ENCODE measurements at regions not wholly inside any gene's neighbourhood (a gene's known extent, or its start where the extent isn't known, plus 50 kb on each side); places are given as distances from the start of the nearest gene placed in this dataset.

DNA sequence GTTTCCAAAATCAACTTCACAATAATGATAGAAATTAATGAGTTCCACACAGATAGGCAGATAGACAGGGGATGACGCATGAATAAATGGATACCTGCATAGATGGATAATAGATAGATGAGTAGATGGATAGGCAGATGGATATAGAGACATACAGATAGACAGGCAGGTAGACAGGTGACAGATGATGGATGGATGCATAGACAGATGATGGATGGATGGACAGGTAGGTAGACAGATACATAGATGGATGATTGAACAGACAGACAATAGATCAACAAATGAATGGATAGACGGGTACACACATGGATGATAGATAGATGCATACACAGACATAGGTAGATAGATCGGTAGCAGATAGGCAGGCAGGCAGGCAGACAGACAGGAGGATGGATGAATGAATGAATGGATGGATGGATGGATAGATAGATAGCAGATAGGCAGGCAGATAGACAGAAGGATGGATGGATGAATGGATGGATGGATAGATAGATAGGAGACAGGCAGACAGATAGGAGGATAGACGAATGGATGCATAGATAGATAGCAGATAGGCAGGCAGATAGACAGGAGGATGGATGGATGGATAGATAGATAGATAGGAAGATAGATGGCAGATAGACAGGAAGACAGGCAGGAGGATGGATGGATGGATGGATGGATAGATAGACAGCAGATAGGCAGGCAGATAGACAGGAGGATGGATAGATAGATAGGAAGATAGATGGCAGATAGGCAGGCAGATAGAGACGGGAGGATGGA is 142.5 kb downstream of the RBFOX3 start (continued):
- TF ChIP-seq, protein P1, sequence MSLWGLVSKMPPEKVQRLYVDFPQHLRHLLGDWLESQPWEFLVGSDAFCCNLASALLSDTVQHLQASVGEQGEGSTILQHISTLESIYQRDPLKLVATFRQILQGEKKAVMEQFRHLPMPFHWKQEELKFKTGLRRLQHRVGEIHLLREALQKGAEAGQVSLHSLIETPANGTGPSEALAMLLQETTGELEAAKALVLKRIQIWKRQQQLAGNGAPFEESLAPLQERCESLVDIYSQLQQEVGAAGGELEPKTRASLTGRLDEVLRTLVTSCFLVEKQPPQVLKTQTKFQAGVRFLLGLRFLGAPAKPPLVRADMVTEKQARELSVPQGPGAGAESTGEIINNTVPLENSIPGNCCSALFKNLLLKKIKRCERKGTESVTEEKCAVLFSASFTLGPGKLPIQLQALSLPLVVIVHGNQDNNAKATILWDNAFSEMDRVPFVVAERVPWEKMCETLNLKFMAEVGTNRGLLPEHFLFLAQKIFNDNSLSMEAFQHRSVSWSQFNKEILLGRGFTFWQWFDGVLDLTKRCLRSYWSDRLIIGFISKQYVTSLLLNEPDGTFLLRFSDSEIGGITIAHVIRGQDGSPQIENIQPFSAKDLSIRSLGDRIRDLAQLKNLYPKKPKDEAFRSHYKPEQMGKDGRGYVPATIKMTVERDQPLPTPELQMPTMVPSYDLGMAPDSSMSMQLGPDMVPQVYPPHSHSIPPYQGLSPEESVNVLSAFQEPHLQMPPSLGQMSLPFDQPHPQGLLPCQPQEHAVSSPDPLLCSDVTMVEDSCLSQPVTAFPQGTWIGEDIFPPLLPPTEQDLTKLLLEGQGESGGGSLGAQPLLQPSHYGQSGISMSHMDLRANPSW (CRISPR knock-in tag; conservative IDR thresholded peaks at IDR 0.05; ENCODE audit: low read depth), result no peak
- no peak for TF ChIP-seq ZNF512 (CRISPR knock-in tag; IDR thresholded peaks at IDR 0.05; ENCODE audit: borderline replicate concordance)

- ATAC-seq, result no peak
- no peak overlapping the region for H3K4me3 Mint-ChIP-seq
- H3K27ac Mint-ChIP-seq, result no peak overlapping the region
- ChIA-PET POLR2A (no interaction called here), CTCF (no interaction called here)
- H3K9me3 Mint-ChIP-seq, result 0 out of 2 replicates have a peak, but pooled peaks cover 4% of the 10 kb centered on the region
- TF ChIP-seq RELA (CRISPR knock-in tag; IDR thresholded peaks at IDR 0.05; ENCODE audit: borderline replicate concordance) (no peak), OVOL2 (CRISPR knock-in tag; IDR thresholded peaks at IDR 0.05; ENCODE audit: borderline replicate concordance) (no peak), ETV6 (CRISPR knock-in tag; IDR thresholded peaks at IDR 0.05) (no peak), ZBTB21 (CRISPR knock-in tag; IDR thresholded peaks at IDR 0.05; ENCODE audit: borderline replicate concordance) (no peak), GABPB1 (CRISPR knock-in tag; IDR thresholded peaks at IDR 0.05) (no peak), FOXP4 (CRISPR knock-in tag; IDR thresholded peaks at IDR 0.05) (no peak), ATF1 (CRISPR knock-in tag; IDR thresholded peaks at IDR 0.05) (no peak), ERG (CRISPR knock-in tag; IDR thresholded peaks at IDR 0.05) (no peak), EMX1 (CRISPR knock-in tag; IDR thresholded peaks at IDR 0.05) (no peak)
- H3K36me3 Mint-ChIP-seq, result no peaks in the 10 kb centered on the region
- H3K4me1 Mint-ChIP-seq, result peaks cover 9% of the 10 kb centered on the region
- no peaks in the 10 kb centered on the region for H3K27me3 Mint-ChIP-seq (ENCODE audit: low read depth)
- no peak for DNase-seq (ENCODE audit: low spot score)
Observed at GRCh38 chr17:79466562-79467350, 144.1 kb downstream of the RBFOX3 start.

GRCh38 chr17:79465681-79466025 is 145.2 kb downstream of the RBFOX3 start:
- ChIA-PET CTCF (interaction anchor here (0.6 to 1.2 kb wide), 3 partner anchors 14 to 243 kb away, joined by 3 read pairs; no protein-coding TSS in a partner anchor), POLR2A (no interaction called here)
- Mint-ChIP-seq H3K27ac (no peak overlapping the region), H3K36me3 (no peaks in the 10 kb centered on the region), H3K9me3 (0 out of 2 replicates have a peak, but pooled peaks cover 4% of the 10 kb centered on the region), H3K27me3 (ENCODE audit: low read depth) (no peaks in the 10 kb centered on the region), H3K4me1 (peaks cover 9% of the 10 kb centered on the region), H3K4me3 (no peak overlapping the region)
- ATAC-seq (no peak), DNase-seq (ENCODE audit: low spot score) (no peak)
- TF ChIP-seq USF2 (CRISPR knock-in tag; IDR thresholded peaks at IDR 0.05), result no peak
- TF ChIP-seq, protein P1 (CRISPR knock-in tag; conservative IDR thresholded peaks at IDR 0.05; ENCODE audit: low read depth), result no peak
- TF ChIP-seq ZNF317 (CRISPR knock-in tag; IDR thresholded peaks at IDR 0.05; ENCODE audit: borderline replicate concordance, low read depth), result no peak
- TF ChIP-seq ZMAT4 (CRISPR knock-in tag; IDR thresholded peaks at IDR 0.05), result no peak
- TF ChIP-seq ZNF263 (CRISPR knock-in tag; IDR thresholded peaks at IDR 0.05; ENCODE audit: low read depth), result no peak
- TF ChIP-seq ERG (CRISPR knock-in tag; IDR thresholded peaks at IDR 0.05), result no peak

All from WTC11 (cell line).